Gastrocnemius medialis (tissue), 4 donors: ENCODE measurements at regions not wholly inside any gene's neighbourhood (a gene's known extent, or its start where the extent isn't known, plus 50 kb on each side); places are given as distances from the start of the nearest gene placed in this dataset.

ENCODE experiments used
- ATAC-seq, 2 donors: fragments of 150-250 bp; one replicate each; pipeline ENCODE4 v1.9.1; 2016
- DNase-seq, 2 donors: peaks; one replicate each; pipeline ENCODE4 v3.0.0-alpha.2; 2019
- H3K27ac ChIP-seq, 4 donors: fragments of 200-600 bp; sonication (generic); 1 replicate in 1 of 4; 2 replicates in 3 of 4; pipeline ENCODE4 v1.5.1; 2016 to 2018; ENCODE audit warnings: mild to moderate bottlenecking in 2 of 4, moderate library complexity in 1 of 4
- H3K27me3 ChIP-seq, 3 donors: fragments of 200-600 bp; sonication (generic) in 2 of 3; 1 replicate in 1 of 3; 2 replicates in 2 of 3; pipeline versions ENCODE4 v1.5.1 to v1.6.0; 2016 to 2019; ENCODE audit warnings: mild to moderate bottlenecking in 1 of 3, moderate library complexity in 1 of 3
- H3K36me3 ChIP-seq, 2 donors: fragments of 200-600 bp; sonication (generic) in 1 of 2; one replicate each; pipeline ENCODE4 v1.5.1; 2017 to 2018
- H3K4me1 ChIP-seq, 2 donors: fragments of 200-600 bp; sonication (generic) in 1 of 2; one replicate each; pipeline ENCODE4 v1.5.1; 2016 to 2017; ENCODE audit warnings: mild to moderate bottlenecking in 2 of 2
- H3K4me3 ChIP-seq, 4 donors: fragments of 200-600 bp; sonication (generic) in 3 of 4; 1 replicate in 1 of 4; 2 replicates in 3 of 4; pipeline ENCODE4 v1.5.1; 2016 to 2019; ENCODE audit warnings: mild to moderate bottlenecking in 2 of 4
- H3K9me3 ChIP-seq, 3 donors: fragments of 200-600 bp; sonication (generic) in 2 of 3; 1 replicate in 1 of 3; 2 replicates in 2 of 3; pipeline ENCODE4 v1.5.1; 2016 to 2019
- CTCF ChIP-seq, 5 experiments: fragments of 450-650 bp in 3 of 5; fragments of 200-600 bp in 2 of 5; sonication (generic) in 2 of 5; IDR thresholded peaks in 4 of 5; conservative IDR thresholded peaks in 1 of 5; 1 replicate in 4 of 5; 2 replicates in 1 of 5; pipeline ENCODE4 v1.5.1; 2016 to 2019; ENCODE audit warnings: antibody characterized with exemption in 5 of 5, mild to moderate bottlenecking in 3 of 5, moderate library complexity in 3 of 5
- POLR2A ChIP-seq, 2 donors: fragments of 450-650 bp; IDR thresholded peaks; one replicate each; pipeline ENCODE4 v1.6.1; 2017; ENCODE audit warnings: antibody characterized with exemption in 2 of 2, mild to moderate bottlenecking in 2 of 2, moderate library complexity in 2 of 2
- in situ Hi-C, 4 donors: fragments of 200-750 bp; cut with MboI; loops; one replicate each; pipeline versions ENCODE4 v1.15.0 to v1.8.0; 2017; ENCODE audit warnings: low sequenced_read_pairs in 4 of 4
- intact Hi-C: fragments of 100-400 bp; cut with DNase I; formaldehyde crosslinking; loops from one replicate; pipeline ENCODE4 v1.15.1; 2023; ENCODE audit warnings: low total_unique reads

GRCh38 chr3:193884027-193884426 is 251.9 kb upstream of the HES1 start:
- H3K27ac ChIP-seq: no peak overlapping the region
- intact Hi-C loops (no loop called here), in situ Hi-C loops (no loop called here)
- no peak for TF ChIP-seq CTCF (IDR thresholded peaks at IDR 0.05 in 4 of 5, conservative IDR thresholded peaks at IDR 0.05 in 1 of 5)
- no peak for TF ChIP-seq POLR2A (IDR thresholded peaks at IDR 0.05)
- H3K36me3 ChIP-seq: no peaks in the 10 kb centered on the region
- no peaks in the 10 kb centered on the region for H3K9me3 ChIP-seq
- ATAC-seq: no peak
- H3K27me3 ChIP-seq: no peaks in the 10 kb centered on the region
- no peak for DNase-seq
- peaks cover 0 to 9% of the 10 kb centered on the region in 2 donors for H3K4me1 ChIP-seq
- H3K4me3 ChIP-seq: no peak overlapping the region

GRCh38 chr3:193884652-193885051 is 251.3 kb upstream of the HES1 start:
- TF ChIP-seq CTCF (IDR thresholded peaks at IDR 0.05 in 4 of 5, conservative IDR thresholded peaks at IDR 0.05 in 1 of 5) (no peak), POLR2A (IDR thresholded peaks at IDR 0.05) (no peak)
- intact Hi-C loops: no loop called here
- ATAC-seq (no peak), DNase-seq (no peak)
- in situ Hi-C loops: no loop called here
- Histone ChIP-seq H3K27me3 (no peaks in the 10 kb centered on the region), H3K4me3 (no peak overlapping the region), H3K4me1 (peaks cover 0 to 9% of the 10 kb centered on the region in 2 donors), H3K27ac (no peak overlapping the region), H3K36me3 (no peaks in the 10 kb centered on the region), H3K9me3 (no peaks in the 10 kb centered on the region)

- in situ Hi-C loops (no loop called here), intact Hi-C loops (no loop called here)
- peaks cover 0 to 9% of the 10 kb centered on the region in 2 donors for H3K4me1 ChIP-seq
- H3K4me3 ChIP-seq: no peak overlapping the region
- H3K9me3 ChIP-seq: no peaks in the 10 kb centered on the region
- no peaks in the 10 kb centered on the region for H3K36me3 ChIP-seq
- no peak overlapping the region for H3K27ac ChIP-seq
- DNase-seq: no peak
- no peak for TF ChIP-seq POLR2A (IDR thresholded peaks at IDR 0.05)
- no peak for TF ChIP-seq CTCF (IDR thresholded peaks at IDR 0.05 in 4 of 5, conservative IDR thresholded peaks at IDR 0.05 in 1 of 5)
- ATAC-seq: no peak
- H3K27me3 ChIP-seq: no peaks in the 10 kb centered on the region
Measured at GRCh38 chr3:193885832-193886231, 250.1 kb upstream of the HES1 start.

GRCh38 chr3:193890016-193890897 is 245.7 kb upstream of the HES1 start:
- no peaks in the 10 kb centered on the region for H3K27me3 ChIP-seq
- DNase-seq: no peak
- no peaks in the 10 kb centered on the region for H3K9me3 ChIP-seq
- TF ChIP-seq CTCF (IDR thresholded peaks at IDR 0.05 in 4 of 5, conservative IDR thresholded peaks at IDR 0.05 in 1 of 5) (no peak), POLR2A (IDR thresholded peaks at IDR 0.05) (no peak)
- no peak overlapping the region for H3K4me3 ChIP-seq
- no peak overlapping the region for H3K27ac ChIP-seq
- no peak for ATAC-seq
- no peaks in the 10 kb centered on the region for H3K36me3 ChIP-seq
- in situ Hi-C loops: no loop called here
- H3K4me1 ChIP-seq: peaks cover 0 to 9% of the 10 kb centered on the region in 2 donors
- intact Hi-C loops: no loop called here
